Keratinocyte (primary cell): ENCODE measurements at regions not wholly inside any gene's neighbourhood (a gene's known extent, or its start where the extent isn't known, plus 50 kb on each side); places are given as distances from the start of the nearest gene placed in this dataset.

Experiments used
- DNase-seq: peaks from one replicate; pipeline ENCODE4 v3.0.0-alpha.2; 2011; ENCODE audit warnings: low read depth, missing footprints, low spot score
- FAIRE-seq: peaks from 2 replicates; lab custom pipeline; 2011; peaks lifted over from hg19 to GRCh38; lab: Jason Lieb, UNC
- H2AFZ ChIP-seq: 2 replicates; pipeline ENCODE4 v1.6.0; 2012; ENCODE audit warnings: low read length, control low read depth, inconsistent platforms; ENCODE audit not compliant: control insufficient read depth
- H3K27ac ChIP-seq: 2 replicates; pipeline ENCODE4 v1.5.1; 2011; ENCODE audit warnings: low read length; ENCODE audit not compliant: control insufficient read depth, insufficient read depth
- H3K27me3 ChIP-seq: 3 replicates; pipeline ENCODE4 v1.6.0; 2011; ENCODE audit warnings: low read length; ENCODE audit not compliant: control insufficient read depth, insufficient read depth; ENCODE audit errors: extremely low read depth
- H3K36me3 ChIP-seq, 2 experiments: 2 replicates in 1 of 2; 3 replicates in 1 of 2; pipeline ENCODE4 v1.5.1; 2011; ENCODE audit warnings: low read length in 2 of 2, mild to moderate bottlenecking in 1 of 2; ENCODE audit not compliant: control insufficient read depth in 2 of 2, insufficient read depth in 2 of 2; ENCODE audit errors: extremely low read depth in 1 of 2
- H3K4me1 ChIP-seq: 3 replicates; pipeline ENCODE4 v1.5.1; 2011; ENCODE audit warnings: low read length; ENCODE audit not compliant: control insufficient read depth, insufficient read depth; ENCODE audit errors: extremely low read depth
- H3K4me2 ChIP-seq: 3 replicates; pipeline ENCODE4 v1.6.0; 2011; ENCODE audit warnings: low read depth, low read length; ENCODE audit not compliant: control insufficient read depth, insufficient read depth; ENCODE audit errors: extremely low read depth
- H3K4me3 ChIP-seq, 3 experiments: fragments of 200-600 bp in 1 of 3; sonication (generic) in 1 of 3; 2 replicates in 2 of 3; 3 replicates in 1 of 3; pipeline ENCODE4 v1.5.1; 2011 to 2016; ENCODE audit warnings: low read length in 3 of 3, mild to moderate bottlenecking in 3 of 3, control low read depth in 2 of 3, inconsistent platforms in 1 of 3, low read depth in 1 of 3, mixed read lengths in 1 of 3, mixed run types in 1 of 3, moderate library complexity in 1 of 3; ENCODE audit not compliant: control insufficient read depth in 2 of 3, insufficient read depth in 2 of 3; ENCODE audit errors: extremely low read depth in 1 of 3
- H3K79me2 ChIP-seq: 2 replicates; pipeline ENCODE4 v1.6.0; 2012; ENCODE audit warnings: low read length; ENCODE audit not compliant: control insufficient read depth, insufficient read depth
- H3K9ac ChIP-seq: 3 replicates; pipeline ENCODE4 v1.6.0; 2011; ENCODE audit warnings: low read length; ENCODE audit not compliant: control insufficient read depth, insufficient read depth; ENCODE audit errors: extremely low read depth
- H3K9me1 ChIP-seq: 3 replicates; pipeline ENCODE4 v1.6.0; 2011; ENCODE audit warnings: low read length; ENCODE audit not compliant: control insufficient read depth, insufficient read depth; ENCODE audit errors: extremely low read depth
- H3K9me3 ChIP-seq: 2 replicates; pipeline ENCODE4 v1.5.1; 2012; ENCODE audit warnings: low read depth, low read length; ENCODE audit not compliant: control insufficient read depth
- H4K20me1 ChIP-seq: 3 replicates; pipeline ENCODE4 v1.6.0; 2011; ENCODE audit warnings: low read length; ENCODE audit not compliant: control insufficient read depth, insufficient read depth; ENCODE audit errors: extremely low read depth
- EZH2 ChIP-seq: IDR thresholded peaks from one replicate; pipeline ENCODE4 v1.6.1; 2012; ENCODE audit warnings: inconsistent platforms, mild to moderate bottlenecking, low read length, moderate library complexity
- dilution Hi-C: fragments of 300-500 bp; cut with MboI; formaldehyde crosslinking; loops from one replicate; pipeline ENCODE4 v1.7.0; 2020; ENCODE audit warnings: low sequenced_read_pairs; ENCODE audit not compliant: extremely low pct_ligation_motif_present
- TF ChIP-seq, protein P1 (sequence below), 3 experiments: IDR thresholded peaks in 1 of 3; conservative IDR thresholded peaks in 1 of 3; optimal IDR thresholded peaks in 1 of 3; 2 replicates in 2 of 3; 3 replicates in 1 of 3; pipeline versions ENCODE3 to v1.5.1; 2011; ENCODE audit warnings: low read length in 3 of 3, mild to moderate bottlenecking in 3 of 3, moderate library complexity in 2 of 3, control low read depth in 1 of 3, inconsistent platforms in 1 of 3; ENCODE audit not compliant: insufficient read depth in 2 of 3; ENCODE audit errors: extremely low read depth in 1 of 3

DNA sequence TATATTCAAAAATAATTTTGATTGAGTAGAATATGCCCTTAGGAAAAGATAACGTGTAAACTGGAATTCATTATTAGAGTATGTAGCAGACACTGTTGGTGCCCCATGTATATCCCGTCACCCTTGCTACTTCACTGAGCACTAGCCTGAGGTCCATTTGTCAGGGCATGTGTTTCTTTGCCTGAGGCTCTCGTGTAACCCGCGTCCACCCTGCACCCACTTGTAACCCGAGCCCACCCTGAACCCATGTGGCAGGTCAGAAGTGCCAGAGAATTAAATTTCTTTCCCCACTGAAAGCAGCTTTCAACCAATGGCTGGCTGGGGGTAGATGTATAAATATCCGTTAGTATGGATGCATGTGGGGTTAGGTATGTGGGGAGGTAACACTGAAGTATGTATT, 474.2 kb upstream of the ZNF385D start:
- Histone ChIP-seq H4K20me1 (no peaks in the 10 kb centered on the region), H3K9ac (no peak overlapping the region), H3K36me3 (no peaks in the 10 kb centered on the region), H3K4me1 (no peaks in the 10 kb centered on the region), H3K27ac (no peak overlapping the region), H3K4me2 (no peak overlapping the region), H2AFZ (no peak overlapping the region), H3K79me2 (no peaks in the 10 kb centered on the region), H3K9me3 (no peaks in the 10 kb centered on the region), H3K4me3 (no peak overlapping the region), H3K27me3 (no peaks in the 10 kb centered on the region), H3K9me1 (no peaks in the 10 kb centered on the region)
- dilution Hi-C loops = no loop called here
- FAIRE-seq = no peak
- DNase-seq = no peak
- TF ChIP-seq EZH2 = no peak
- TF ChIP-seq, protein P1, sequence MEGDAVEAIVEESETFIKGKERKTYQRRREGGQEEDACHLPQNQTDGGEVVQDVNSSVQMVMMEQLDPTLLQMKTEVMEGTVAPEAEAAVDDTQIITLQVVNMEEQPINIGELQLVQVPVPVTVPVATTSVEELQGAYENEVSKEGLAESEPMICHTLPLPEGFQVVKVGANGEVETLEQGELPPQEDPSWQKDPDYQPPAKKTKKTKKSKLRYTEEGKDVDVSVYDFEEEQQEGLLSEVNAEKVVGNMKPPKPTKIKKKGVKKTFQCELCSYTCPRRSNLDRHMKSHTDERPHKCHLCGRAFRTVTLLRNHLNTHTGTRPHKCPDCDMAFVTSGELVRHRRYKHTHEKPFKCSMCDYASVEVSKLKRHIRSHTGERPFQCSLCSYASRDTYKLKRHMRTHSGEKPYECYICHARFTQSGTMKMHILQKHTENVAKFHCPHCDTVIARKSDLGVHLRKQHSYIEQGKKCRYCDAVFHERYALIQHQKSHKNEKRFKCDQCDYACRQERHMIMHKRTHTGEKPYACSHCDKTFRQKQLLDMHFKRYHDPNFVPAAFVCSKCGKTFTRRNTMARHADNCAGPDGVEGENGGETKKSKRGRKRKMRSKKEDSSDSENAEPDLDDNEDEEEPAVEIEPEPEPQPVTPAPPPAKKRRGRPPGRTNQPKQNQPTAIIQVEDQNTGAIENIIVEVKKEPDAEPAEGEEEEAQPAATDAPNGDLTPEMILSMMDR (optimal IDR thresholded peaks at IDR 0.05 in 1 of 3, IDR thresholded peaks at IDR 0.05 in 1 of 3, conservative IDR thresholded peaks at IDR 0.05 in 1 of 3; ENCODE audit: extremely low read depth in 1 of 3, insufficient read depth in 2 of 3, low read length in 3 of 3) = no peak

DNA sequence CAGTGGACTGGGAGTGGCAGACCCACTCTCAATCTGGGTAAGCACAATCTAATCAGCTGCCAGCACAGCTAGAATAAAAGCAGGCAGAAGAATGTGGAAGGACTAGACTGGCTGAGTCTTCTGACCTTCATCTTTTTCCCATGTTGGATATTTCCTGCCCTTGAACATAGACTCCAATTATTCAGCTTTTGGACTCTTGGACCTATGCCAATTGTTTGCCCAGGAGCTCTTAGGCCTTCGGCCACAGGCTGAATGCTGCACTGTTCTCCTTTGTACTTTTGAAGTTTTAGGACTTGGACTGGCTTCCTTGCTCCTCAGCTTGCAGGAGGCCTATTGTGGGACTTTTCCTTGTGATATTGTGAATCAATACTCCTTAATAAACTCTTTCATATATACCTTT, 477.7 kb upstream of the ZNF385D start:
- Histone ChIP-seq H3K4me1 (no peaks in the 10 kb centered on the region), H3K27me3 (no peaks in the 10 kb centered on the region), H3K9me3 (no peaks in the 10 kb centered on the region), H3K4me2 (no peak overlapping the region), H3K27ac (no peak overlapping the region), H3K4me3 (no peak overlapping the region), H3K9me1 (no peaks in the 10 kb centered on the region), H3K9ac (no peak overlapping the region), H4K20me1 (no peaks in the 10 kb centered on the region), H3K79me2 (no peaks in the 10 kb centered on the region), H2AFZ (no peak overlapping the region), H3K36me3 (no peaks in the 10 kb centered on the region)
- TF ChIP-seq, protein P1 (optimal IDR thresholded peaks at IDR 0.05 in 1 of 3, IDR thresholded peaks at IDR 0.05 in 1 of 3, conservative IDR thresholded peaks at IDR 0.05 in 1 of 3; ENCODE audit: extremely low read depth in 1 of 3, insufficient read depth in 2 of 3, low read length in 3 of 3) = no peak
- TF ChIP-seq EZH2 = no peak
- dilution Hi-C loops = no loop called here
- FAIRE-seq (no peak), DNase-seq (no peak)
